ENCODE measurements at regions not wholly inside any gene's neighbourhood (a gene's known extent, or its start where the extent isn't known, plus 50 kb on each side); places are given as distances from the start of the nearest gene placed in this dataset.

GRCh38 chr2:15826273-15826717 lies 114.1 kb upstream of the MYCN start:
- TF ChIP-seq POLR2A (IDR thresholded peaks at IDR 0.05) (no peak), CTCF (IDR thresholded peaks at IDR 0.05 in 4 of 5, conservative IDR thresholded peaks at IDR 0.05 in 1 of 5) (no peak)
